ENCODE measurements at regions not wholly inside any gene's neighbourhood (a gene's known extent, or its start where the extent isn't known, plus 50 kb on each side); places are given as distances from the start of the nearest gene placed in this dataset.

DNA sequence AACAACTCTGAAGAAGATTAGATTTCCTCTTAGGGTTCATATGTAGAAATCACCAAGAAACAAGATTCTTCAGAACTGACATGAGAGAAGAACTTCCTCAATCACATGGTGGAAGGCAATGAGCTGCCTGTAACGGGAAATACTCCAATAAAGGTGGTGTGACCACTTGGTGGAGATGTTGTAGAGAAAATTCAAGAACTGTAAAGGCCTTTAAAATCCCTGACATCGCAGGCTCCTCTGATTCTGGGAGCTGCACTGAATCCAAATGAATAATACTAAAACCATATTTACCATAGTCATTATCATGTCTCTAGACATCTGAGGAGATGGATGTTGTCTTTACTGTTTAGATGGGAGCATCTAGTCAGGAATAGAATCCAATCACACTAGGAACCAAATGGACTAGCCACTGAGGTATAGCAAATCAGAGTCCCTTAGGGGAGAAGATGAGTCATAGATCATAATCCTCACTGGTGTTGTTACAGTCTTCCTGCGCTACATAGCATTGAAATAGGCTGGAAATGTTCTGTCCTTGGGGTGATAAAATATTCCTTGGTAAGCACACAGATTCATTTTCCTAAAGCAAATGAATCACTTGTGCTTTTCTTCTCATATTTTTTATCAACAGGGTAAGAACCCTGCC lies 321.6 kb upstream of the TENM4 start:
- Histone ChIP-seq H3K4me3 (ENCODE audit: low read depth, low read length) (no peak overlapping the region), H3K4me1 (ENCODE audit: control insufficient read depth, insufficient read depth, low read length) (no peaks in the 10 kb centered on the region), H3K36me3 (ENCODE audit: control insufficient read depth, insufficient read depth, low read length) (no peaks in the 10 kb centered on the region), H3K27me3 (ENCODE audit: control insufficient read depth, insufficient read depth, low read length) (no peaks in the 10 kb centered on the region), H3K27ac (ENCODE audit: low read depth, low read length) (no peak overlapping the region), H3K9me3 (ENCODE audit: control insufficient read depth, insufficient read depth, low read length) (no peaks in the 10 kb centered on the region)
- WGBS (ENCODE audit: insufficient coverage) = no CpG with 5 or more reads among the region's 3 CpGs
- peak in 3 of 6 donors; percentile 15 to 84 (median 41) for DNase-seq (ENCODE audit: low read depth in 4 of 6, low spot score in 6 of 6)

DNA sequence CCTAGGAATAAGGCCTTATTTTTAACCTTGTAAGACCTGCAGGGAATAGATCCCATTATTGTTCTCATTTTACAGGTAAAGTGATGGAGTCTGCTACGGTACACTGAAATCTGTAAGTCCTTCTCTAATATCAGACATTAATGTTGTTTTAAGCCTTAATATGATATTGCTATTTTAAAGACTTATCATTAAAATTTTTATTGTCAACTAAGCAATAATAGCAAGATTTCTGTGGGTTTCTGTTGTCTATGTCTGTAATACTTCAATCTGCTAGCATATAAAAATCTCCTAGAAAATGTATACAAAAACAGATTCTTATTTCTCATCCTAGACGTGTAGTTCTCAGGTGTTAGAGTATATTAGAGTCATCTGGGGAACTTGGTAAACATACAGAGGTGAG lies 317.5 kb upstream of the TENM4 start:
- Histone ChIP-seq H3K27ac (ENCODE audit: low read depth, low read length) (no peak overlapping the region), H3K36me3 (ENCODE audit: control insufficient read depth, insufficient read depth, low read length) (no peaks in the 10 kb centered on the region), H3K9me3 (ENCODE audit: control insufficient read depth, insufficient read depth, low read length) (no peaks in the 10 kb centered on the region), H3K4me3 (ENCODE audit: low read depth, low read length) (no peak overlapping the region), H3K4me1 (ENCODE audit: control insufficient read depth, insufficient read depth, low read length) (no peaks in the 10 kb centered on the region), H3K27me3 (ENCODE audit: control insufficient read depth, insufficient read depth, low read length) (no peaks in the 10 kb centered on the region)
- no CpG with 5 or more reads among the region's 2 CpGs for WGBS (ENCODE audit: insufficient coverage)
- no peak for DNase-seq (ENCODE audit: low read depth in 4 of 6, low spot score in 6 of 6)

DNA sequence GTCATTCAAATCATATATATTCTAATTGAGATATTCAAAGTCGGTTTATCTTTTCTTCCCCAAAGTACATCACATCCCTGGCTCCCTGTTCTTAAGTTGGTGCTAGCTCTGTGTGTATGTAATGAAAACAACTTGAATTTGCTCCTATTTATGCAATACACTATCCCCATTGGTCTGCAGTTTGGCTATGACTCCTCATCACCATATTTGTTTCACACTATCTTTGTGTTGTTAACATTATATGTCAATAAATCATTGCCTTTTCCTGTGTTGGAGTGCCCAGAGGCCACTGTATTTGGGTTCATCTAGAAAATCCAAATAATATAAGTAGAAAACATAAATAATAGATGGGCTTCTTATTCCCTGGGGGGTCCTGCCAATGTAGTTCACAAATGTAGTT lies 306.6 kb upstream of the TENM4 start:
- no peaks in the 10 kb centered on the region for H3K9me3 ChIP-seq (ENCODE audit: control insufficient read depth, insufficient read depth, low read length)
- H3K4me3 ChIP-seq (ENCODE audit: low read depth, low read length) = no peak overlapping the region
- WGBS (ENCODE audit: insufficient coverage) = no CpG with 5 or more reads among the region's 1 CpG
- no peak overlapping the region for H3K27ac ChIP-seq (ENCODE audit: low read depth, low read length)
- H3K36me3 ChIP-seq (ENCODE audit: control insufficient read depth, insufficient read depth, low read length) = no peaks in the 10 kb centered on the region
- H3K27me3 ChIP-seq (ENCODE audit: control insufficient read depth, insufficient read depth, low read length) = no peaks in the 10 kb centered on the region
- no peak for DNase-seq (ENCODE audit: low read depth in 4 of 6, low spot score in 6 of 6)
- no peaks in the 10 kb centered on the region for H3K4me1 ChIP-seq (ENCODE audit: control insufficient read depth, insufficient read depth, low read length)

DNA sequence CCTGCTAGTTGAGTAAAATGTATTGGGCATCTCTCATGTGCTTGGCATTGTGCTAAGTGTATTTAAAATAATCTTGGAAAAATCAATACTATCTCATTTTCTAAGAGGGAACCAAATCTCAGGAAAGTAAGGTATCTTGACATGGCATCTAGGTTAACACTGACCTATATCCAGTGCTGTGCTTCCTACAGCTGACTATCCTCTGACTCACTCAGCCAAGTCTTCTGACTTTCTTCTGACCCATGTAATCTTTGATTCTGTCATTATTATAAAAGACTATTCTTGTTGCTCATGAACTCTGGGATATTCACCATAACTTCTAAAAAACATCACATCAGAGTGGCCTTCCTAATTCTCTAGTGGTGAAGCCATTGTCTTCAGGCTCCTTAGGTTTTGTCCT lies 304.1 kb upstream of the TENM4 start:
- H3K27me3 ChIP-seq (ENCODE audit: control insufficient read depth, insufficient read depth, low read length) = no peaks in the 10 kb centered on the region
- no peak overlapping the region for H3K27ac ChIP-seq (ENCODE audit: low read depth, low read length)
- H3K36me3 ChIP-seq (ENCODE audit: control insufficient read depth, insufficient read depth, low read length) = no peaks in the 10 kb centered on the region
- no peaks in the 10 kb centered on the region for H3K9me3 ChIP-seq (ENCODE audit: control insufficient read depth, insufficient read depth, low read length)
- no peak for DNase-seq (ENCODE audit: low read depth in 4 of 6, low spot score in 6 of 6)
- no peaks in the 10 kb centered on the region for H3K4me1 ChIP-seq (ENCODE audit: control insufficient read depth, insufficient read depth, low read length)
- H3K4me3 ChIP-seq (ENCODE audit: low read depth, low read length) = no peak overlapping the region

DNA sequence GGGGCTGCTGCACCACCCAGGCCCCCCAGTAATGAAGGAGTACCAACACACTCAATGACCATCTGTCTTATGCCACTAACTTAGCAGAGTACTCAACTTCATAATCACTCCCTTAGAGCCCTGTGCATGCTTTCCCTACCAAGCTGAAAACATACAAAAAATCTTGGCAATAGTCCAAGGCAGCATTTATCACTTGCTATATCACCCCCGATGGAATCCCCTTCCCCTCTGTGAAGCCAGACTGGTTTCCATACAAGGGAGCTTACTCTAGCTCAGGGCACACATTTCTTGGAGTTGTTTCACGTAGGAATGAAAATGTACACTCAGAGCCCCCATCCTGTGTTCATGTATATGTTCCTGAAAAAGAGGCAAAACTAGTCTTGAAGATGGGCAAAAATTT lies 301.3 kb upstream of the TENM4 start:
- H3K4me3 ChIP-seq (ENCODE audit: low read depth, low read length) = no peak overlapping the region
- H3K4me1 ChIP-seq (ENCODE audit: control insufficient read depth, insufficient read depth, low read length) = no peaks in the 10 kb centered on the region
- no peaks in the 10 kb centered on the region for H3K9me3 ChIP-seq (ENCODE audit: control insufficient read depth, insufficient read depth, low read length)
- peak in 1 of 6 donors; percentile 80 for DNase-seq (ENCODE audit: low read depth in 4 of 6, low spot score in 6 of 6)
- H3K27me3 ChIP-seq (ENCODE audit: control insufficient read depth, insufficient read depth, low read length) = no peaks in the 10 kb centered on the region
- H3K36me3 ChIP-seq (ENCODE audit: control insufficient read depth, insufficient read depth, low read length) = no peaks in the 10 kb centered on the region
- 88% methylated on average over 1 of the region's 2 CpGs for WGBS (ENCODE audit: insufficient coverage)
- no peak overlapping the region for H3K27ac ChIP-seq (ENCODE audit: low read depth, low read length)

DNA sequence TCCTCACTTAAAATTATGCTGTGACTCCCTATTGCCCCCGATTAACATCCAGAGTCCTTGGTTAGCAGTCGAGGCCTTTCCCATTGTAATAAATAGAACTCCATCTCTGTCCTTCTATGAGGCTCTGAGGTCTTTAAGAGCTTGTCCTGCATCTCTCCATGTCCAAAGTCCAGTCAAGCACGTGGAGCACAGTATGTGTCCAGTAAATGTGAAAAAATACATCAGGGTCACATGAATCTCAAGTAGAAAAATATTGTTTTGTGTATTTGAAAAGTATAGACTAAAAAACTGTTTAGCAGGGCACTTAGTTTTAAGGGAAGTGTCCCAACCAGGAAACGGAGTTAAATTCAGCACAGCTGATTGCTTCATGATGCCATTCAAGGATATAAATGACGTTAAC lies 298.8 kb upstream of the TENM4 start:
- no peaks in the 10 kb centered on the region for H3K9me3 ChIP-seq (ENCODE audit: control insufficient read depth, insufficient read depth, low read length)
- WGBS (ENCODE audit: insufficient coverage) = 82% methylated on average over 5 of the region's 5 CpGs
- H3K4me1 ChIP-seq (ENCODE audit: control insufficient read depth, insufficient read depth, low read length) = no peaks in the 10 kb centered on the region
- no peaks in the 10 kb centered on the region for H3K27me3 ChIP-seq (ENCODE audit: control insufficient read depth, insufficient read depth, low read length)
- no peak for DNase-seq (ENCODE audit: low read depth in 4 of 6, low spot score in 6 of 6)
- H3K4me3 ChIP-seq (ENCODE audit: low read depth, low read length) = no peak overlapping the region
- H3K36me3 ChIP-seq (ENCODE audit: control insufficient read depth, insufficient read depth, low read length) = no peaks in the 10 kb centered on the region
- no peak overlapping the region for H3K27ac ChIP-seq (ENCODE audit: low read depth, low read length)

DNA sequence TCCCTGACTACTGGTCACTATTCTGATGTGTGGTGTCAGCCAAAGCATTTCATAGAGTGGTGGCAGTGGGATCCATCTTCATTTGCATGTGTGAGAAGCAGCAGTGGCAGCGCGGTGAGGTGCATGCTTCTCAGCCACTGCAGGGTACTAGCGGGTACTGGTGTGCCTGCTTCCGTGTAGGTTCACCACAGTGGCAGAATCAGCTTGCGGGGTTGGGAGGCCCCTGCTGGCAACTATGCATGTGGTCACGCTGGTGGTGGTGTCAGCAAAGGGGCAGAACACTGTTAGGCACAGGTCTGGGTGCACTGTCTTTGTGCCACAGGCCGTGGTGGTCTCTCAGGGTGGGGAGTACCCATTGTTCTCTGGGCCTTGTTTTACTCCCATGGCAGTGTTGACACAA lies 286.4 kb upstream of the TENM4 start:
- no peaks in the 10 kb centered on the region for H3K27me3 ChIP-seq (ENCODE audit: control insufficient read depth, insufficient read depth, low read length)
- no peak overlapping the region for H3K27ac ChIP-seq (ENCODE audit: low read depth, low read length)
- no peak overlapping the region for H3K4me3 ChIP-seq (ENCODE audit: low read depth, low read length)
- H3K4me1 ChIP-seq (ENCODE audit: control insufficient read depth, insufficient read depth, low read length) = no peaks in the 10 kb centered on the region
- no peaks in the 10 kb centered on the region for H3K36me3 ChIP-seq (ENCODE audit: control insufficient read depth, insufficient read depth, low read length)
- DNase-seq (ENCODE audit: low read depth in 4 of 6, low spot score in 6 of 6) = no peak
- no peaks in the 10 kb centered on the region for H3K9me3 ChIP-seq (ENCODE audit: control insufficient read depth, insufficient read depth, low read length)
- 91% methylated on average over 7 of the region's 7 CpGs for WGBS (ENCODE audit: insufficient coverage)

DNA sequence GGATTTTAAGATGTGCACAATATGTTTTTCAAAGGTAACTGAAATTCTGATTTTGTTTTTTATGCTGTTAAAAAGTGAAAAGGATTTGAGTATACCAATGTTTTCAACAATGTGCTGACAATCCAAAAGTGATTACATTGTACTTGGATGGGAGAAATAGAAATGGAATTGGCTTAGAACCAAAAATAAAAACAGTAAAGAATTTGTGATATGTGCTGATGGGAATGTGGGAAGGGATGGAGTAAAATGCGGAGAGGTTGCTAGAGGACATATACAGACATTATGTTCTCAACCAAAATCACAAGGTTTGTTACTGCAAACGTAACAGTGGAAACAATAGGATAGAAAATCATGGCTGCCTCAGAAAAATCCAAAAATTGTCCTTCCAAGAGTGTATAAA lies 279.3 kb upstream of the TENM4 start:
- no peaks in the 10 kb centered on the region for H3K27me3 ChIP-seq (ENCODE audit: control insufficient read depth, insufficient read depth, low read length)
- no CpG with 5 or more reads among the region's 2 CpGs for WGBS (ENCODE audit: insufficient coverage)
- no peaks in the 10 kb centered on the region for H3K4me1 ChIP-seq (ENCODE audit: control insufficient read depth, insufficient read depth, low read length)
- no peak overlapping the region for H3K27ac ChIP-seq (ENCODE audit: low read depth, low read length)
- DNase-seq (ENCODE audit: low read depth in 4 of 6, low spot score in 6 of 6) = no peak
- H3K36me3 ChIP-seq (ENCODE audit: control insufficient read depth, insufficient read depth, low read length) = no peaks in the 10 kb centered on the region
- no peak overlapping the region for H3K4me3 ChIP-seq (ENCODE audit: low read depth, low read length)
- no peaks in the 10 kb centered on the region for H3K9me3 ChIP-seq (ENCODE audit: control insufficient read depth, insufficient read depth, low read length)

DNA sequence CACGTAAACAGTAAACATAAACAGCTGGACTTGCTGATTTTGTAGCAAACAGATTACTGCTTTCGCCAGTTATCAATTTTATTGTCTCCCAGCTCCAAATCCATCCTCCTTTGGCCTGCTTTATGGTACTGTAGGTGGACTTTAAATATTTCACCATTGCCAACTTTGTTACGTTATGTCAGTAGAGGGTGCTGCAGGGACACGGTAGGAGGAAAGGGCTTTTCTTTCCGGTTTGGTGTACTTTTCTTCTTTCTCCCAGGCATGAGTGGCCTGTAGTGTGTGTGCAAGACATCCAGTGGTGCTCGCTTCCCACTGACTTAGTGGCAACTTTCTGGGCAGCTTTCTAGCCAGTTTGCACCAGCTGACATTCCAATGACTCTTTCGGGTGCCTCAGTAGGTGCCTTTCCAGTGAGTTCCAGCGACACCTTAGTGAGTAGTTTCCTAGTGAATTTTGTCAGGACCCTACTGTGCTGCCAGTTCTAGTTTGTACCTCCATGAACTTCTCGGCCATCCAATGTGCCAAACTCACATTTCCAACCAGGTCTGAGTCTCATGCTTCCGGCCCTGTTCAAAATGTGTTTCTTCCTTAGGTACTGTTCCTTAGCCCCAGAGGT lies 267.6 kb upstream of the TENM4 start:
- DNase-seq (ENCODE audit: low read depth in 4 of 6, low spot score in 6 of 6) = peak in 2 of 6 donors; percentile 25 to 27
- Histone ChIP-seq H3K36me3 (ENCODE audit: control insufficient read depth, insufficient read depth, low read length) (no peaks in the 10 kb centered on the region), H3K9me3 (ENCODE audit: control insufficient read depth, insufficient read depth, low read length) (peaks cover 5% of the 10 kb centered on the region), H3K27ac (ENCODE audit: low read depth, low read length) (no peak overlapping the region), H3K4me1 (ENCODE audit: control insufficient read depth, insufficient read depth, low read length) (no peaks in the 10 kb centered on the region), H3K4me3 (ENCODE audit: low read depth, low read length) (no peak overlapping the region), H3K27me3 (ENCODE audit: control insufficient read depth, insufficient read depth, low read length) (no peaks in the 10 kb centered on the region)
- WGBS (ENCODE audit: insufficient coverage) = 82% methylated on average over 5 of the region's 10 CpGs

DNA sequence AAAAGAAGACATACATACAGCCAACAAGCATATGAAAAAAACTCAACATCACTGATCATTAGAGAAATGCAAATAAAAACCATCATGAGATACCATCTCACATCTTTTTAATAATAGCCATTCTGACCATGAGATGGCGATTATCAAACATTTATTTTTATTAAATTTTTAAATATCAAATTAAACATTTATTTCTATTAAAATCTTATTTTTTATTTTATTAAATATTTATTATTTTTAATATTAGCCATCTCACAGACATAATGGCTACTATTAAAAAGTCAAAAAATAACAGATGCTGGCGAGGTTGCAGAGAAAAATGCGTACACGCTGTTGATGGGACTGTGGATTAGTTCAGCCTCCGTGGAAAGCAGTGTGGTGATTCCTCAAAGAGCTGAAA lies 264.8 kb upstream of the TENM4 start:
- DNase-seq (ENCODE audit: low read depth in 4 of 6, low spot score in 6 of 6) = no peak
- Histone ChIP-seq H3K27me3 (ENCODE audit: control insufficient read depth, insufficient read depth, low read length) (no peaks in the 10 kb centered on the region), H3K36me3 (ENCODE audit: control insufficient read depth, insufficient read depth, low read length) (no peaks in the 10 kb centered on the region), H3K4me1 (ENCODE audit: control insufficient read depth, insufficient read depth, low read length) (no peaks in the 10 kb centered on the region), H3K9me3 (ENCODE audit: control insufficient read depth, insufficient read depth, low read length) (peaks cover 14% of the 10 kb centered on the region), H3K4me3 (ENCODE audit: low read depth, low read length) (no peak overlapping the region), H3K27ac (ENCODE audit: low read depth, low read length) (no peak overlapping the region)
- WGBS (ENCODE audit: insufficient coverage) = no CpG with 5 or more reads among the region's 5 CpGs

Measured in spinal cord (tissue), 9 donors.